Progenitor cell of endocrine pancreas (in vitro differentiated cells): ENCODE measurements at regions not wholly inside any gene's neighbourhood (a gene's known extent, or its start where the extent isn't known, plus 50 kb on each side); places are given as distances from the start of the nearest gene placed in this dataset.

ENCODE experiments used
- DNase-seq: peaks from one replicate; pipeline ENCODE4 v3.0.0; 2021; ENCODE audit warnings: low spot score; ENCODE audit not compliant: unreplicated experiment
- H3K27ac Mint-ChIP-seq: 2 replicates; pipeline ENCODE4 v1.8.0; 2021; ENCODE audit warnings: mild to moderate bottlenecking, moderate library complexity, mixed read lengths
- H3K27me3 Mint-ChIP-seq: 2 replicates; pipeline ENCODE4 v1.8.0; 2021; ENCODE audit warnings: mixed read lengths
- H3K36me3 Mint-ChIP-seq: 2 replicates; pipeline ENCODE4 v1.8.0; 2022; ENCODE audit warnings: mixed read lengths; ENCODE audit not compliant: insufficient read depth
- H3K4me1 Mint-ChIP-seq: 2 replicates; pipeline ENCODE4 v1.8.0; 2021; ENCODE audit warnings: low read depth, mixed read lengths
- H3K4me3 Mint-ChIP-seq: 2 replicates; pipeline ENCODE4 v1.8.0; 2021; ENCODE audit warnings: low read depth, mild to moderate bottlenecking, moderate library complexity, mixed read lengths
- H3K9me3 Mint-ChIP-seq: 2 replicates; pipeline ENCODE4 v1.8.0; 2021; ENCODE audit warnings: low read depth, mixed read lengths
- TF ChIP-seq, protein P1 (sequence below): fragments of 200-600 bp; sonication (generic); IDR thresholded peaks from one replicate; pipeline ENCODE4 v1.5.0; 2021; ENCODE audit warnings: antibody characterized with exemption, mild to moderate bottlenecking; ENCODE audit not compliant: unreplicated experiment

- no peaks in the 10 kb centered on the region for H3K9me3 Mint-ChIP-seq
- DNase-seq = no peak
- no peaks in the 10 kb centered on the region for H3K36me3 Mint-ChIP-seq
- no peaks in the 10 kb centered on the region for H3K27me3 Mint-ChIP-seq
- H3K4me3 Mint-ChIP-seq = no peak overlapping the region
- TF ChIP-seq, protein P1, sequence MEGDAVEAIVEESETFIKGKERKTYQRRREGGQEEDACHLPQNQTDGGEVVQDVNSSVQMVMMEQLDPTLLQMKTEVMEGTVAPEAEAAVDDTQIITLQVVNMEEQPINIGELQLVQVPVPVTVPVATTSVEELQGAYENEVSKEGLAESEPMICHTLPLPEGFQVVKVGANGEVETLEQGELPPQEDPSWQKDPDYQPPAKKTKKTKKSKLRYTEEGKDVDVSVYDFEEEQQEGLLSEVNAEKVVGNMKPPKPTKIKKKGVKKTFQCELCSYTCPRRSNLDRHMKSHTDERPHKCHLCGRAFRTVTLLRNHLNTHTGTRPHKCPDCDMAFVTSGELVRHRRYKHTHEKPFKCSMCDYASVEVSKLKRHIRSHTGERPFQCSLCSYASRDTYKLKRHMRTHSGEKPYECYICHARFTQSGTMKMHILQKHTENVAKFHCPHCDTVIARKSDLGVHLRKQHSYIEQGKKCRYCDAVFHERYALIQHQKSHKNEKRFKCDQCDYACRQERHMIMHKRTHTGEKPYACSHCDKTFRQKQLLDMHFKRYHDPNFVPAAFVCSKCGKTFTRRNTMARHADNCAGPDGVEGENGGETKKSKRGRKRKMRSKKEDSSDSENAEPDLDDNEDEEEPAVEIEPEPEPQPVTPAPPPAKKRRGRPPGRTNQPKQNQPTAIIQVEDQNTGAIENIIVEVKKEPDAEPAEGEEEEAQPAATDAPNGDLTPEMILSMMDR = no peak
- no peak overlapping the region for H3K27ac Mint-ChIP-seq
- H3K4me1 Mint-ChIP-seq = peaks cover 17% of the 10 kb centered on the region
Measured at GRCh38 chr12:89205517-89205916, 146.8 kb downstream of the DUSP6 start.

DNA sequence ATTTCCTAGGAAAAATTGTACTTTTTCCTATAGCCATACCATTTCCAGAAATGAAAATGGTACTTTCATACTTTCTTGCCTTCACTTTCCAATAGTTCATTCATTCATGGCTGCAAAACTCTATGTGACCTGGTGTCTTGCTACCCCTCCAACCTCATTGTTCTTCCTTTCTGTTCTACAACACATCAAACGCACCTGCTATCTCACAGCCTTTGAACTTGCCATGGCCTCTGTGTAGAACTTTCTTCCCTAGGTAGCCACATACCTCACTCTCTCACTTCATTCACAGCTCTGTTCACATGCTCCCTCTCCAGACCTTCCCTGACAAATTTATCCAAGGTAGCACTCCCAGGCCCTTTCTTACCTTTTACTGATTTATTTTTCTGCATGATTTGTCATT is 149.2 kb downstream of the DUSP6 start:
- no peaks in the 10 kb centered on the region for H3K9me3 Mint-ChIP-seq
- H3K4me3 Mint-ChIP-seq = no peak overlapping the region
- no peak for DNase-seq
- no peak overlapping the region for H3K27ac Mint-ChIP-seq
- peaks cover 2% of the 10 kb centered on the region for H3K4me1 Mint-ChIP-seq
- no peaks in the 10 kb centered on the region for H3K27me3 Mint-ChIP-seq
- TF ChIP-seq, protein P1 = no peak
- no peaks in the 10 kb centered on the region for H3K36me3 Mint-ChIP-seq

DNA sequence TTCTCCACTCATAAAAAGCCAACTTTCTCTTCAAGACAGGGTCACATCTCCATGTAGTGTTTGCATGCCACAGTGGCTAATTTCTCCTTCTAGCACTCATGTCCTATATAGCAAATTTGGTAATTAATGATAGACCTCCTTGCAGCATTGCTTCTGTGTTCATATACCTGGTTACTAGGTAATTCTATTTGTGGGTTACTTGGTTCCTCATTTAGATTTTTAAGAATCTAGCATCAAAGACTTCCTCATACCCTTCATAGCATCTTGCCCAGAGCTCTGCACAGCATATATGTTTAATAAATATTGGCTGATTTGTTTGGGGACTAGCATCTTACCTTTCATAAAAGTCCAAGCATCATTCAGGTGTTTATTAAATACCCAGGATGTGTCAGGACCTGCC is 152.1 kb downstream of the DUSP6 start:
- H3K27me3 Mint-ChIP-seq = no peaks in the 10 kb centered on the region
- no peaks in the 10 kb centered on the region for H3K4me1 Mint-ChIP-seq
- no peaks in the 10 kb centered on the region for H3K36me3 Mint-ChIP-seq
- no peak overlapping the region for H3K4me3 Mint-ChIP-seq
- no peaks in the 10 kb centered on the region for H3K9me3 Mint-ChIP-seq
- DNase-seq = no peak
- TF ChIP-seq, protein P1 = no peak
- H3K27ac Mint-ChIP-seq = no peak overlapping the region

DNA sequence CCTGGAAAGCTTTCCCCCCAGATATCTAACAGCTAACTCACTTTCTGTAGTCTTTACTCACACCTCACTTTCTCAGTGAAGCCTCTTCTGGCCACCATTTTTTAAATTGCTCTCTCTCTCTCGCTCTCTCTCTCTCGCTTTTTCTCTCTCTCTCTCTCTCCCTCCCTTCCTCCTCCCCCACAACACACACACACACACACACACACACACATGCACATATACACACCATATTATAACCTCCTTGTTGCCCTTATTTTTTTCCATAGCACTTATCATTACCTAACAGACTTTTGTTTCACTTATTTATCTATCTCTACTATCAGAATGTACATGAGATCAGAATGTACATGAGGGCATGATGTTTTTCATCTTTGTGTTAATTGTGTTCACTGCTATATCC is 156.8 kb downstream of the DUSP6 start:
- Mint-ChIP-seq H3K4me3 (no peak overlapping the region), H3K9me3 (peaks cover under 1% of the 10 kb centered on the region), H3K4me1 (no peaks in the 10 kb centered on the region), H3K36me3 (no peaks in the 10 kb centered on the region), H3K27ac (no peak overlapping the region), H3K27me3 (no peaks in the 10 kb centered on the region)
- TF ChIP-seq, protein P1 = no peak
- DNase-seq = no peak

- H3K4me1 Mint-ChIP-seq = no peaks in the 10 kb centered on the region
- TF ChIP-seq, protein P1 = no peak
- no peak for DNase-seq
- H3K36me3 Mint-ChIP-seq = no peaks in the 10 kb centered on the region
- no peak overlapping the region for H3K4me3 Mint-ChIP-seq
- no peaks in the 10 kb centered on the region for H3K27me3 Mint-ChIP-seq
- H3K9me3 Mint-ChIP-seq = peaks cover 2% of the 10 kb centered on the region
- H3K27ac Mint-ChIP-seq = no peak overlapping the region
Measured at GRCh38 chr12:89194683-89195082, 157.6 kb downstream of the DUSP6 start.
